Caco-2 (cell line): ENCODE measurements at regions not wholly inside any gene's neighbourhood (a gene's known extent, or its start where the extent isn't known, plus 50 kb on each side); places are given as distances from the start of the nearest gene placed in this dataset.

Source experiments
- BruUV-seq: library from RNA; stranded (reverse); fragments of 400-500 nt; replicated peaks from 2 replicates; lab custom pipeline; 2021; lab: Mats Ljungman, UMichigan
- CTCF ChIA-PET: fragments of 300-600 bp; sonication (Branson Sonifier 250); formaldehyde crosslinking; loops from one replicate; lab custom pipeline; 2022; ENCODE audit warnings: antibody characterized with exemption; lab: Charles Lee
- POLR2A ChIA-PET: fragments of 300-600 bp; sonication (Branson Sonifier 250); formaldehyde crosslinking; loops from one replicate; lab custom pipeline; 2022; ENCODE audit warnings: antibody characterized with exemption; lab: Charles Lee
- DNase-seq, 2 experiments: peaks; one replicate each; pipeline versions ENCODE4 v3.0.0 to v3.0.0-alpha.2; 2020 to 2022
- H3K27me3 ChIP-seq: replicated peaks from 2 replicates; pipeline ENCODE4 v1.6.0; 2011; ENCODE audit warnings: low read length; ENCODE audit not compliant: control insufficient read depth, insufficient read depth
- H3K36me3 ChIP-seq: 2 replicates; pipeline ENCODE4 v1.5.1; 2011; ENCODE audit warnings: low read length; ENCODE audit not compliant: control insufficient read depth, insufficient read depth
- H3K4me1 ChIP-seq: fragments of 250-450 bp; sonication (Bioruptor Pico); 2 replicates; pipeline ENCODE4 v1.5.1; 2020; ENCODE audit warnings: mild to moderate bottlenecking
- H3K4me3 ChIP-seq: 2 replicates; pipeline ENCODE4 v1.5.1; 2011; ENCODE audit warnings: low read depth, mild to moderate bottlenecking, control low read depth, low read length
- H3K9me3 ChIP-seq: fragments of 250-450 bp; sonication (Bioruptor Pico); 2 replicates; pipeline ENCODE4 v1.5.1; 2020; ENCODE audit warnings: mild to moderate bottlenecking, moderate library complexity
- H3K27ac Mint-ChIP-seq: one replicate; pipeline ENCODE4 v1.8.0; 2022; ENCODE audit warnings: mixed read lengths; ENCODE audit not compliant: unreplicated experiment
- H3K27me3 Mint-ChIP-seq: one replicate; pipeline ENCODE4 v1.8.0; 2022; ENCODE audit warnings: mixed read lengths; ENCODE audit not compliant: insufficient read depth, unreplicated experiment
- H3K36me3 Mint-ChIP-seq: one replicate; pipeline ENCODE4 v1.8.0; 2022; ENCODE audit warnings: mild to moderate bottlenecking, mixed read lengths; ENCODE audit not compliant: insufficient read depth, unreplicated experiment
- H3K4me1 Mint-ChIP-seq: one replicate; pipeline ENCODE4 v1.8.0; 2022; ENCODE audit warnings: low read depth, mixed read lengths; ENCODE audit not compliant: unreplicated experiment
- H3K4me3 Mint-ChIP-seq: one replicate; pipeline ENCODE4 v1.8.0; 2022; ENCODE audit warnings: mild to moderate bottlenecking, moderate library complexity, mixed read lengths; ENCODE audit not compliant: unreplicated experiment
- H3K9me3 Mint-ChIP-seq: one replicate; pipeline ENCODE4 v1.8.0; 2022; ENCODE audit warnings: mixed read lengths; ENCODE audit not compliant: unreplicated experiment
- intact Hi-C: fragments of 100-400 bp; cut with micrococcal nuclease; formaldehyde crosslinking; loops from one replicate; pipeline ENCODE4 v1.10.0; 2022; ENCODE audit not compliant: unreplicated experiment
- TF ChIP-seq, protein P1 (sequence below), 2 experiments: fragments of 200-600 bp in 1 of 2; IDR thresholded peaks; 1 replicate in 1 of 2; 2 replicates in 1 of 2; pipeline versions ENCODE4 v1.5.1 to v1.8.0; 2011 to 2022; ENCODE audit warnings: antibody characterized with exemption in 1 of 2, control low read depth in 1 of 2, inconsistent platforms in 1 of 2, low read depth in 1 of 2, low read length in 1 of 2, mild to moderate bottlenecking in 1 of 2, moderate library complexity in 1 of 2; ENCODE audit not compliant: insufficient read depth in 1 of 2, severe bottlenecking in 1 of 2, unreplicated experiment in 1 of 2

DNA sequence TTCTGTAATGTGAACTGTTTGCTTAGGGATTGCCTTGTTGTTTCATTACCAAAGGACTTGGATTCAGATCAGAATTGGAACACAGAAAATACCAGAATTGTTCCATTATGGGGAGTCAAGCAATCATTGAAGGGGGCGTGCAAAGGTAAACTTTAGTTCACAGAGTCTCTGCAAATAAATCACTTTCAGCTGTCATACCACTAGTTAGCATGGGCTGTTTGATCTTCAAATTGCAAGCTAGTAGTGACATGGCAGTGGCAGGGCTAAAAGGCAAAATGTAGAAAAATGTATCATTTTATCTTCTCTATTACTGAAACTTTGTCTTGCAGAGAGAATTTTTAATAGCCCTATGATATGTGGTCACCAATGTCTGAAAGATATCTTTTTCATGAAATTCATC lies 483.2 kb upstream of the NRSN1 start:
- POLR2A ChIA-PET, result no interaction called here
- H3K27me3 ChIP-seq, result no peaks in the 10 kb centered on the region
- Mint-ChIP-seq H3K4me3 (no peak overlapping the region), H3K27ac (no peak overlapping the region), H3K27me3 (no peaks in the 10 kb centered on the region), H3K9me3 (no peaks in the 10 kb centered on the region), H3K4me1 (no peaks in the 10 kb centered on the region), H3K36me3 (no peaks in the 10 kb centered on the region)
- CTCF ChIA-PET, result no interaction called here
- no peak for DNase-seq
- TF ChIP-seq, protein P1, sequence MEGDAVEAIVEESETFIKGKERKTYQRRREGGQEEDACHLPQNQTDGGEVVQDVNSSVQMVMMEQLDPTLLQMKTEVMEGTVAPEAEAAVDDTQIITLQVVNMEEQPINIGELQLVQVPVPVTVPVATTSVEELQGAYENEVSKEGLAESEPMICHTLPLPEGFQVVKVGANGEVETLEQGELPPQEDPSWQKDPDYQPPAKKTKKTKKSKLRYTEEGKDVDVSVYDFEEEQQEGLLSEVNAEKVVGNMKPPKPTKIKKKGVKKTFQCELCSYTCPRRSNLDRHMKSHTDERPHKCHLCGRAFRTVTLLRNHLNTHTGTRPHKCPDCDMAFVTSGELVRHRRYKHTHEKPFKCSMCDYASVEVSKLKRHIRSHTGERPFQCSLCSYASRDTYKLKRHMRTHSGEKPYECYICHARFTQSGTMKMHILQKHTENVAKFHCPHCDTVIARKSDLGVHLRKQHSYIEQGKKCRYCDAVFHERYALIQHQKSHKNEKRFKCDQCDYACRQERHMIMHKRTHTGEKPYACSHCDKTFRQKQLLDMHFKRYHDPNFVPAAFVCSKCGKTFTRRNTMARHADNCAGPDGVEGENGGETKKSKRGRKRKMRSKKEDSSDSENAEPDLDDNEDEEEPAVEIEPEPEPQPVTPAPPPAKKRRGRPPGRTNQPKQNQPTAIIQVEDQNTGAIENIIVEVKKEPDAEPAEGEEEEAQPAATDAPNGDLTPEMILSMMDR (IDR thresholded peaks at IDR 0.05; ENCODE audit: insufficient read depth in 1 of 2, low read depth in 1 of 2, low read length in 1 of 2, severe bottlenecking in 1 of 2, unreplicated experiment in 1 of 2), result no peak
- H3K4me3 ChIP-seq, result no peak overlapping the region
- intact Hi-C loops, result no loop called here
- no peaks in the 10 kb centered on the region for H3K36me3 ChIP-seq
- BruUV-seq, result no TSS peak
- no peaks in the 10 kb centered on the region for H3K9me3 ChIP-seq
- no peaks in the 10 kb centered on the region for H3K4me1 ChIP-seq

DNA sequence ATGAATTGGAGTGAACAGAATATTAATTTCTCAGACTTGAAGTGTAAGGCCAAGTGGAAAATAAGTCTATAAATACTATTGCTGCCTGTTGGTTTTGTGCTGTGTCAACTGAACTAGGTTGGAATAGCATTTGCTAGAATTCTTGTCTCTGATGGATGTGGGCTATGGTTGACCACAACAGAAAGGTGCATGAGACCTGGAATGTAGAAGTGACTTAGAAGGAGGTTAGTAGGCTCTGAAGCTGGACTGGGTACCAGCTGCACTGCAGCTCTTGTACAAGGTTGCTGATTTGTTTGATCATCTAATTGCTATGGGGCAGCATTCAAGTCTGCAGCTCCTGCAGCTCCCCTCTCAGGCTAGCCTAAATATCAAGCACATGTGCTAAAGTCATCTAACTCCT lies 479.0 kb upstream of the NRSN1 start:
- TF ChIP-seq, protein P1 (IDR thresholded peaks at IDR 0.05; ENCODE audit: insufficient read depth in 1 of 2, low read depth in 1 of 2, low read length in 1 of 2, severe bottlenecking in 1 of 2, unreplicated experiment in 1 of 2), result no peak
- POLR2A ChIA-PET, result no interaction called here
- Mint-ChIP-seq H3K4me3 (no peak overlapping the region), H3K4me1 (no peaks in the 10 kb centered on the region), H3K36me3 (no peaks in the 10 kb centered on the region), H3K9me3 (no peaks in the 10 kb centered on the region), H3K27ac (no peak overlapping the region), H3K27me3 (no peaks in the 10 kb centered on the region)
- Histone ChIP-seq H3K4me1 (no peaks in the 10 kb centered on the region), H3K9me3 (no peaks in the 10 kb centered on the region), H3K4me3 (no peak overlapping the region), H3K36me3 (no peaks in the 10 kb centered on the region), H3K27me3 (no peaks in the 10 kb centered on the region)
- CTCF ChIA-PET, result no interaction called here
- no TSS peak for BruUV-seq
- intact Hi-C loops, result no loop called here
- DNase-seq, result no peak

DNA sequence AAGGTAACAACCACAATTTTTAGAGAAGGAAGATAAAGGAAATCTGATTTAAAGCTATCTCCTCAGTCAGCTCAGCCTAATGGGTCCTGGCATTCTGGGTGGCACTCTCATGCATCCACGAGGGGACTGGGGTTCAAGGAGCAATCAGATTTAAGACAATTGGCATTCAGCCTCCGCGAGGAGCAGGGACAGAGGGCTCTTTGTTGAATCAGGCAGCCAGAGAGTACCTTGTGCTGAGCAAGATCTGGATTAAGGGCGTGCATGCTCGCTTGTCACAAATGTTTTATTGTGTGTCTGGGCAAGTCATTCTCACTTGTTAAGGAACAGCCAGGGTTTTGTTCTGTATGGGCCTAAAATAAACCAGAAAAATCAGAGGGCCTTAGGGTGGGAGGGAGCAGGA lies 475.3 kb upstream of the NRSN1 start:
- ChIA-PET CTCF (no interaction called here), POLR2A (no interaction called here)
- Mint-ChIP-seq H3K36me3 (no peaks in the 10 kb centered on the region), H3K4me3 (no peak overlapping the region), H3K9me3 (no peaks in the 10 kb centered on the region), H3K4me1 (no peaks in the 10 kb centered on the region), H3K27ac (no peak overlapping the region), H3K27me3 (no peaks in the 10 kb centered on the region)
- Histone ChIP-seq H3K4me1 (no peaks in the 10 kb centered on the region), H3K4me3 (no peak overlapping the region), H3K27me3 (no peaks in the 10 kb centered on the region), H3K36me3 (no peaks in the 10 kb centered on the region), H3K9me3 (no peaks in the 10 kb centered on the region)
- DNase-seq, result no peak
- intact Hi-C loops, result no loop called here
- BruUV-seq, result no TSS peak
- TF ChIP-seq, protein P1 (IDR thresholded peaks at IDR 0.05; ENCODE audit: insufficient read depth in 1 of 2, low read depth in 1 of 2, low read length in 1 of 2, severe bottlenecking in 1 of 2, unreplicated experiment in 1 of 2), result no peak
